Stimulated activated CD4-positive, alpha-beta T cell treated with anti-CD3 and anti-CD28 coated beads, Interleukin-12 subunit alpha, Interleukin-12 subunit beta, amount 100 ng/mL, for 4 hours (primary cell): ENCODE measurements at regions not wholly inside any gene's neighbourhood (a gene's known extent, or its start where the extent isn't known, plus 50 kb on each side); places are given as distances from the start of the nearest gene placed in this dataset.
"Not testable (repeated sequence)": the region's sequence is repeated elsewhere in the genome, so short reads cannot be mapped to it uniquely, and the experiment has no call there.

Experiments used
- DNase-seq: peaks from one replicate; pipeline ENCODE4 v3.0.0-alpha.2; 2020

- DNase-seq: not testable (repeated sequence)
Observed at GRCh38 chr22:23437107-23437395, 143.0 kb downstream of the IGLL1 start.

GRCh38 chr22:23436354-23437106 lies 143.6 kb downstream of the IGLL1 start:
- not testable (repeated sequence) for DNase-seq

- not testable (repeated sequence) for DNase-seq
Observed at GRCh38 chr22:23435186-23435585, 144.9 kb downstream of the IGLL1 start.

- DNase-seq: not testable (repeated sequence)
Observed at GRCh38 chr22:23434198-23434830, 145.8 kb downstream of the IGLL1 start.

GRCh38 chr22:23433127-23434005 lies 146.7 kb downstream of the IGLL1 start:
- peak; percentile 26 for DNase-seq

- not testable (repeated sequence) for DNase-seq
Observed at GRCh38 chr22:23432719-23433118, 147.4 kb downstream of the IGLL1 start.

GRCh38 chr22:23431337-23432072 lies 148.6 kb downstream of the IGLL1 start:
- DNase-seq: no peak

GRCh38 chr22:23424551-23425068 lies 155.5 kb downstream of the IGLL1 start:
- not testable (repeated sequence) for DNase-seq

- no peak for DNase-seq
Observed at GRCh38 chr22:23424031-23424430, 156.1 kb downstream of the IGLL1 start.

GRCh38 chr22:23422281-23422680 lies 157.8 kb downstream of the IGLL1 start:
- not testable (repeated sequence) for DNase-seq

- DNase-seq: not testable (repeated sequence)
Observed at GRCh38 chr22:23421300-23421699, 158.8 kb downstream of the IGLL1 start.

- DNase-seq: no peak
Observed at GRCh38 chr22:23419931-23420330, 160.2 kb downstream of the IGLL1 start.

GRCh38 chr22:23419171-23419570 lies 160.9 kb downstream of the IGLL1 start:
- no peak for DNase-seq

GRCh38 chr22:23418159-23418788 lies 161.8 kb downstream of the IGLL1 start:
- no peak for DNase-seq

GRCh38 chr22:23417327-23417726 lies 162.8 kb downstream of the IGLL1 start:
- DNase-seq: not testable (repeated sequence)

- not testable (repeated sequence) for DNase-seq
Observed at GRCh38 chr22:23416169-23416690, 163.9 kb downstream of the IGLL1 start.

GRCh38 chr22:23415490-23415851 lies 164.6 kb downstream of the IGLL1 start:
- DNase-seq: no peak

GRCh38 chr22:23414727-23415489 lies 165.2 kb downstream of the IGLL1 start:
- DNase-seq: no peak

GRCh38 chr22:23411739-23412138 lies 168.4 kb downstream of the IGLL1 start:
- no peak for DNase-seq

- DNase-seq: no peak
Observed at GRCh38 chr22:23410411-23410810, 169.7 kb downstream of the IGLL1 start.

- DNase-seq: no peak
Observed at GRCh38 chr22:23409976-23410375, 170.1 kb downstream of the IGLL1 start.
